NK-92 (cell line): ENCODE measurements at regions not wholly inside any gene's neighbourhood (a gene's known extent, or its start where the extent isn't known, plus 50 kb on each side); places are given as distances from the start of the nearest gene placed in this dataset.
"Not testable (repeated sequence)": the region's sequence is repeated elsewhere in the genome, so short reads cannot be mapped to it uniquely, and the experiment has no call there.

ENCODE experiments used
- DNase-seq: peaks from one replicate; lab custom pipeline; 2025; ENCODE audit not compliant: unreplicated experiment; lab: John Stamatoyannopoulos, UW

- DNase-seq, result no peak
Observed at GRCh38 chr12:88918161-88918560, 337.9 kb upstream of the KITLG start.

GRCh38 chr12:88914967-88915366 lies 334.7 kb upstream of the KITLG start:
- no peak for DNase-seq

- DNase-seq, result no peak
Observed at GRCh38 chr12:88909510-88909909, 329.2 kb upstream of the KITLG start.

GRCh38 chr12:88908345-88908744 lies 328.1 kb upstream of the KITLG start:
- no peak for DNase-seq

GRCh38 chr12:88904705-88905104 lies 324.4 kb upstream of the KITLG start:
- DNase-seq, result no peak

- DNase-seq, result no peak
Observed at GRCh38 chr12:88903333-88903732, 323.1 kb upstream of the KITLG start.

- no peak for DNase-seq
Observed at GRCh38 chr12:88897723-88898122, 317.5 kb upstream of the KITLG start.

GRCh38 chr12:88896958-88897357 lies 316.7 kb upstream of the KITLG start:
- no peak for DNase-seq

- no peak for DNase-seq
Observed at GRCh38 chr12:88895634-88896033, 315.4 kb upstream of the KITLG start.

- no peak for DNase-seq
Observed at GRCh38 chr12:88893801-88894200, 313.5 kb upstream of the KITLG start.

GRCh38 chr12:88891434-88891833 lies 311.2 kb upstream of the KITLG start:
- not testable (repeated sequence) for DNase-seq

GRCh38 chr12:88889326-88890110 lies 309.2 kb upstream of the KITLG start:
- DNase-seq, result no peak

GRCh38 chr12:88884600-88884999 lies 304.3 kb upstream of the KITLG start:
- no peak for DNase-seq

- no peak for DNase-seq
Observed at GRCh38 chr12:88882662-88883061, 302.4 kb upstream of the KITLG start.

GRCh38 chr12:88880051-88880450 lies 299.8 kb upstream of the KITLG start:
- DNase-seq, result no peak

- no peak for DNase-seq
Observed at GRCh38 chr12:88878295-88878694, 298.0 kb upstream of the KITLG start.

GRCh38 chr12:88876857-88877256 lies 296.6 kb upstream of the KITLG start:
- DNase-seq, result no peak

- DNase-seq, result no peak
Observed at GRCh38 chr12:88870000-88870737, 289.9 kb upstream of the KITLG start.

GRCh38 chr12:88868050-88868449 lies 287.8 kb upstream of the KITLG start:
- DNase-seq, result no peak

GRCh38 chr12:88867510-88867909 lies 287.2 kb upstream of the KITLG start:
- DNase-seq, result no peak

- DNase-seq, result no peak
Observed at GRCh38 chr12:88866881-88867280, 286.6 kb upstream of the KITLG start.

GRCh38 chr12:88865537-88865936 lies 285.3 kb upstream of the KITLG start:
- DNase-seq, result no peak
